GM23338 (cell line): ENCODE measurements at regions not wholly inside any gene's neighbourhood (a gene's known extent, or its start where the extent isn't known, plus 50 kb on each side); places are given as distances from the start of the nearest gene placed in this dataset.

Experiments used
- ATAC-seq: fragments of 200-7000 bp; cut with Tn5 transposase; 3 replicates; pipeline ENCODE4 v1.9.1; 2020
- DNase-seq: peaks from one replicate; pipeline ENCODE4 v3.0.0-alpha.2; 2015; ENCODE audit warnings: low spot score
- H2AFZ ChIP-seq: fragments of 200-600 bp; sonication (generic); 2 replicates; pipeline ENCODE4 v1.8.0; 2016; ENCODE audit warnings: antibody characterized with exemption, mild to moderate bottlenecking, moderate library complexity
- H3F3A ChIP-seq: fragments of 200-600 bp; sonication (generic); replicated peaks from 2 replicates; pipeline ENCODE4 v1.8.0; 2017; ENCODE audit warnings: antibody characterized with exemption, mixed run types, low read depth
- H3K27ac ChIP-seq: fragments of 200-600 bp; sonication (generic); 2 replicates; pipeline ENCODE4 v1.6.1; 2016; ENCODE audit warnings: low read depth
- H3K27me3 ChIP-seq: fragments of 200-600 bp; sonication (generic); 2 replicates; pipeline ENCODE4 v1.8.0; 2016; ENCODE audit warnings: mild to moderate bottlenecking, mixed run types, moderate library complexity; ENCODE audit not compliant: insufficient read depth
- H3K36me3 ChIP-seq: fragments of 200-600 bp; sonication (generic); 2 replicates; pipeline ENCODE4 v1.8.0; 2016; ENCODE audit warnings: mild to moderate bottlenecking; ENCODE audit not compliant: insufficient read depth
- H3K4me1 ChIP-seq: fragments of 200-600 bp; sonication (generic); 2 replicates; pipeline ENCODE4 v1.8.0; 2016; ENCODE audit warnings: mild to moderate bottlenecking, moderate library complexity; ENCODE audit not compliant: insufficient read depth
- H3K4me2 ChIP-seq: fragments of 200-600 bp; sonication (generic); 2 replicates; pipeline ENCODE4 v1.7.1; 2017; ENCODE audit warnings: mixed run types
- H3K4me3 ChIP-seq: fragments of 200-600 bp; sonication (generic); 2 replicates; pipeline ENCODE4 v1.6.1; 2016; ENCODE audit warnings: mixed run types
- H3K79me2 ChIP-seq: fragments of 200-600 bp; sonication (generic); replicated peaks from 2 replicates; pipeline ENCODE4 v1.8.0; 2017; ENCODE audit warnings: mild to moderate bottlenecking; ENCODE audit not compliant: insufficient read depth
- H3K9me2 ChIP-seq: fragments of 200-600 bp; sonication (generic); 2 replicates; pipeline ENCODE4 v1.8.0; 2017; ENCODE audit not compliant: insufficient read depth
- H4K20me1 ChIP-seq: fragments of 200-600 bp; sonication (generic); replicated peaks from 2 replicates; pipeline ENCODE4 v1.8.0; 2017; ENCODE audit warnings: mild to moderate bottlenecking; ENCODE audit not compliant: insufficient read depth
- H3K27ac Mint-ChIP-seq: 2 replicates; pipeline ENCODE4 v1.8.0; 2020; ENCODE audit warnings: inconsistent platforms, mild to moderate bottlenecking, moderate library complexity, mixed read lengths
- H3K27me3 Mint-ChIP-seq: 3 replicates; pipeline ENCODE4 v1.8.0; 2022; ENCODE audit warnings: low read depth, mild to moderate bottlenecking, moderate library complexity, mixed read lengths, inconsistent platforms; ENCODE audit not compliant: insufficient read depth, poor library complexity
- H3K36me3 Mint-ChIP-seq: 3 replicates; pipeline ENCODE4 v1.8.0; 2021; ENCODE audit warnings: low read depth, mild to moderate bottlenecking, inconsistent platforms, moderate library complexity, mixed read lengths
- H3K4me1 Mint-ChIP-seq: 3 replicates; pipeline ENCODE4 v1.8.0; 2020; ENCODE audit warnings: mild to moderate bottlenecking, inconsistent platforms, mixed read lengths
- H3K4me3 Mint-ChIP-seq: 3 replicates; pipeline ENCODE4 v1.8.0; 2021; ENCODE audit warnings: moderate library complexity, mild to moderate bottlenecking, inconsistent platforms, mixed read lengths
- H3K9me3 Mint-ChIP-seq: 3 replicates; pipeline ENCODE4 v1.8.0; 2020; ENCODE audit warnings: moderate library complexity, mild to moderate bottlenecking, inconsistent platforms, mixed read lengths
- CREB1 ChIP-seq: fragments of 250-450 bp; sonication (Bioruptor Pico); IDR thresholded peaks from 2 replicates; pipeline ENCODE4 v1.5.0; 2020; ENCODE audit warnings: low read depth, mild to moderate bottlenecking, moderate library complexity
- EZH2 ChIP-seq: fragments of 200-600 bp; sonication (generic); IDR thresholded peaks from one replicate; pipeline ENCODE4 v1.8.0; 2017; ENCODE audit warnings: antibody characterized with exemption, mild to moderate bottlenecking, low read depth; ENCODE audit not compliant: unreplicated experiment
- POLR2AphosphoS5 ChIP-seq: IDR thresholded peaks from 2 replicates; pipeline ENCODE4 v1.6.1; 2016; ENCODE audit warnings: antibody characterized with exemption, low read depth
- REST ChIP-seq: IDR thresholded peaks from one replicate; pipeline ENCODE4 v1.6.1; 2018; ENCODE audit warnings: antibody characterized with exemption; ENCODE audit not compliant: unreplicated experiment
- ZNF114 ChIP-seq: fragments of 250-450 bp; sonication (Bioruptor Pico); IDR thresholded peaks from 2 replicates; pipeline ENCODE4 v1.5.0; 2020; ENCODE audit warnings: mild to moderate bottlenecking, moderate library complexity
- ZNF462 ChIP-seq: fragments of 250-450 bp; sonication (Bioruptor Pico); IDR thresholded peaks from 2 replicates; pipeline ENCODE4 v1.5.0; 2020; ENCODE audit warnings: mild to moderate bottlenecking, moderate library complexity

GRCh38 chr1:227433663-227434341, 115.5 kb upstream of the CDC42BPA start (continued):
- TF ChIP-seq ZNF462 (CRISPR knock-in tag) (no peak), CREB1 (CRISPR knock-in tag) (no peak), ZNF114 (CRISPR knock-in tag) (no peak)

- Mint-ChIP-seq H3K4me1 (peaks cover 22% of the 10 kb centered on the region), H3K9me3 (no peaks in the 10 kb centered on the region; the same call in 2 of the 3 replicates), H3K4me3 (no peak overlapping the region), H3K27me3 (peaks cover 14% of the 10 kb centered on the region), H3K36me3 (no peaks in the 10 kb centered on the region; the same call in 2 of the 3 replicates), H3K27ac (no peak overlapping the region)
- H3K4me1 ChIP-seq, result peaks cover 19% of the 10 kb centered on the region; the same call in 1 of the 2 replicates
- no peaks in the 10 kb centered on the region for H3K9me2 ChIP-seq
- TF ChIP-seq EZH2, result no peak
- TF ChIP-seq REST, result no peak
- TF ChIP-seq POLR2AphosphoS5, result no peak
- H4K20me1 ChIP-seq, result no peaks in the 10 kb centered on the region
- H2AFZ ChIP-seq, result no peak overlapping the region
- H3K27me3 ChIP-seq, result no peaks in the 10 kb centered on the region
- H3K36me3 ChIP-seq, result no peaks in the 10 kb centered on the region
- no peaks in the 10 kb centered on the region for H3F3A ChIP-seq
- no peak overlapping the region for H3K27ac ChIP-seq
- no peak overlapping the region for H3K4me2 ChIP-seq
- H3K4me3 ChIP-seq, result no peak overlapping the region
- no peaks in the 10 kb centered on the region for H3K79me2 ChIP-seq
- DNase-seq, result no peak
- ATAC-seq, result no peak
Observed at GRCh38 chr1:227432981-227433380, 114.7 kb upstream of the CDC42BPA start.
